HG02840 (cell line): ENCODE measurements at regions not wholly inside any gene's neighbourhood (a gene's known extent, or its start where the extent isn't known, plus 50 kb on each side); places are given as distances from the start of the nearest gene placed in this dataset.
"Not testable (repeated sequence)": the region's sequence is repeated elsewhere in the genome, so short reads cannot be mapped to it uniquely, and the experiment has no call there.

Experiments used
- ATAC-seq: cut with Tn5 transposase; IDR thresholded peaks from one replicate; pipeline ENCODE4 v1.9.1; 2021; ENCODE audit warnings: mild to moderate bottlenecking, moderate library complexity, moderate number of reproducible peaks; ENCODE audit not compliant: unreplicated experiment, low FRiP score

GRCh38 chr7:91446819-91447218, 182.6 kb downstream of the FZD1 start:
- no peak for ATAC-seq

DNA sequence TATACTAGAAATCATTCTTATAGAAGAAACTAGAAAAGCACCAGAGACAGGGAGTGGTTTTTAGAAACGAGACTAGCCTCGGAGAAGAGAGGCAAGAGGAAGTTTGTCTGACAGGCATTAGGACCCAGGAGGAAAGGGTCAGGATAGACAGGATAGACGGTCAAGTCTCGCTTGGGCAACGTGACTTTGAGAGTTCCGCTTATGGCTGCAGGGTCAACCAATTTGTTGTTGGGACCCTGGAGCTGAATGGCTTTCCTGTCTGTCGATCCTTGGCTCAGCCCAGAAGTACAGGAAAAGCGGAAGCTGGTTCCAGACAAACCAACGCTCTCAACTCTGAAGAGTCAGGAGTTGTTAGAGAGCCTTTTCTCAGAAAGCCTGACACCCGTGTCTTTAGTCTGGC, 191.2 kb downstream of the FZD1 start:
- no peak for ATAC-seq

DNA sequence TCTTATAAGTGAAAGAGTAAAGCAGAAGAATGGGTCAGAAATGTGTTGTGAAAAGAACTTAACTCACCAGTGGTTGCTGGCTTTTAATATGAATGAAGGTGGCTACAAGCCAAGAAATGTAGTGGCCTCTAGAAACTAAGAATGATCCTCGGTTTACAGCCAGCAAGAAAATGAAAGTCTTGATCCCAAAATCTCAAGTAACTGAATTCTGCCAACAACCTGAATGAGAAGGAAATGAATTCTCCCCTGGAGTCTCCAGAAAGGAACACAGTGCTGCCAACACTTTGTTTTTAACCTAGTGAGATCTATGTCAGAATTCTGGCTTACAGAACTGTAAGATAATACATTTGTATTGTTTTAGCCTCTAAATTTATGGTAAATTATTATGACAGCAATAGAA, 193.0 kb downstream of the FZD1 start:
- no peak for ATAC-seq

GRCh38 chr7:91459539-91459938, 195.3 kb downstream of the FZD1 start:
- ATAC-seq, result no peak

DNA sequence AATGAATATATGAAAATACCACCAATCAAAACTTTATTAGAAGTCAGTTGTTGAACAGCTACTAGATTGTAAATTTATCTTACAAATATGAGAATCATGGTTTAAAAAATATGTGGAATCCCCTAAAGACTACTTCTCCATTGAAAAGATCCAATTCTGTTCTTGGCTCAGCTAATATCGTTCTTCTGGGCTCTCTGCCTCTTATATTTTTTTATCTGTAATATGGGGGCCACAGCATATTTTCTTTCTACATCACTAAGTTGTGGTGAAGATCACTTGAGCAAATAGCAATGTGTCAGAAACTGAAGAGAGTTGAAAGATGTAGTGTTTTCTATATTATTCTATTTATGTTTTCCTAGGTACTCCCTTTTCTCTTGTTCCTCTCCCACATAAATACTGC, 198.1 kb downstream of the FZD1 start:
- ATAC-seq, result no peak

DNA sequence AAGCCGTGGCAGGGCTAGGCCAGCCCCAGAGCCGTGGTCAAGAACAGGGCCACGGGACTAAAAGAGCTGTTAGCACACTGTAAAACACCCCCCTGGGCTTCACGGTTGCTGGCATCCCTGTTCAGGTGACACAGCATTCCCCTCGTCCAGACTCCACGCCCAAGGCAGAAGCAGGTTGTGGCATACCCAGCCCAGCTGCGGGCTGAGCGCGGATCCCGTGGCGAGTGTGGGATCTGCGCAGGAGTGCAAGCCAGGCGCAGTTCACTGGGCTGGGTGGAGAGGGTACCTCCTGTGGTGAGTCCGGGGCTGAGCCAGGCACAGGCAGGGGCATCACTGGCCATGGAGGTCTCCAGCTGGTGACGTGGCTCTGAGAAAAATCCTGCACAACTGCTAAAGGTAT, 199.1 kb downstream of the FZD1 start:
- ATAC-seq, result no peak

- ATAC-seq, result no peak
Measured at GRCh38 chr7:91465595-91466061, 201.4 kb downstream of the FZD1 start.

GRCh38 chr7:91468256-91468655, 204.0 kb downstream of the FZD1 start:
- no peak for ATAC-seq

GRCh38 chr7:91473619-91474018, 209.4 kb downstream of the FZD1 start:
- ATAC-seq, result no peak

- ATAC-seq, result no peak
Measured at GRCh38 chr7:91474074-91474473, 209.8 kb downstream of the FZD1 start.

DNA sequence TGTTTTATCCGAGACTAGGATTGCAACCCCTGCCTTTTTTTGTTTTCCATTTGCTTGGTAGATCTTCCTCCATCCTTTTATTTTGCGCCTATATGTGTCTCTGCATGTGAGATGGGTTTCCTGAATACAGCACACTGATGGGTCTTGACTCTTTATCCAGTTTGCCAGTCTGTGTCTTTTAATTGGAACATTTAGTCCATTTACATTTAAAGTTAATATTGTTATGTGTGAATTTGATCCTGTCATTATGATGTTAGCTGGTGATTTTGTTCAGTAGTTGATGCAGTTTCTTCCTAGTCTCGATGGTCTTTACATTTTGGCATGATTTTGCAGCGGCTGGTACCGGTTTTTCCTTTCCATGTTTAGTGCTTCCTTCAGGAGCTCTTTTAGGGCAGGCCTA, 216.2 kb downstream of the FZD1 start:
- ATAC-seq, result not testable (repeated sequence)

GRCh38 chr7:91491868-91492267, 227.6 kb downstream of the FZD1 start:
- no peak for ATAC-seq

GRCh38 chr7:91492317-91492716, 228.1 kb downstream of the FZD1 start:
- ATAC-seq, result no peak

DNA sequence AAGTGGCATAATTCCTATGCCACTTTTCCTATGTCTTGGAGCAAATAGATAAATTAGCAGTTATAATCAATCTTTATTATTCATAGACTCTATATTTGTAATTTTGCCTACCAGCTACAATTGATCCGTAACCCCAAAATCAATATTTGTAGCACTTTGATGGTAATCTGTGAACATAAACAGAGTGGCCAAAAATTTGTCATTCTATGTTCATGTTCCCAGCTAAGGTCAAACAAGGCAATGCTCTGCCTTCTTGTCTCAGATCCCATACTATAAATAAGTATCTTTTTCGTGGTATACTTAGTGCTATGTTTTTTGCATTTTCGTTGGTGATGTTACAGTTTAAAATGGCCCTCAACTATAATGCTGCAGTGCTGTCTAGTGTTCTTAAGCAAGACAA, 228.5 kb downstream of the FZD1 start:
- ATAC-seq, result no peak

- ATAC-seq, result no peak
Measured at GRCh38 chr7:91494450-91494849, 230.2 kb downstream of the FZD1 start.

DNA sequence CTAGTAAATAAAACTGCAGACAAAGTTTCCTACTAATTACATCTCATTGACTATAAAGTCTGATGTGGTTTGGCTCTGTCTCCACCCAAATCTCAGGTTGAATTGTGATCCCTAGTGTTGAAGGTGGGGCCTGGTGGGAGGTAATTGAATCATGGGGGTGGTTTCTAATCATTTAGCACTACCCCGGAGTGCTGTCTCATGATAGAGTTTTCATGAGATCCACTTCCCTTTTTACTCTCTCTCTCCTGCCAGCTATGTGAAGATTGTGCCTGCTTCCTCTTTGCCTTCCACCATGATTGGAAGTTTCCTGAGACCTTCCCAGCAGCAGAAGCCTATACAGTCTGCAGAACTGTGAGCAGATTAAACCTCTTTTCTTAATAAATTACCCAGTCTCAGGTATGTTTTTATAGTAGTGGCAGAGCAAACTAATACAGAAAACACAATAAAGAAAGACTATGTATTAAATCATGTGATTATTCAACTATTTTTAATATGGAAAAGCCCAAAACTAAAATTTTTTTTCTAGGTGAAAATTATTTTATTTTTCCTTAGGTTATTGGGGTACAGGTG, 232.1 kb downstream of the FZD1 start:
- ATAC-seq, result no peak

- ATAC-seq, result not testable (repeated sequence)
Measured at GRCh38 chr7:91497277-91497676, 233.0 kb downstream of the FZD1 start.

GRCh38 chr7:91503934-91504555, 239.8 kb downstream of the FZD1 start:
- no peak for ATAC-seq

GRCh38 chr7:91504919-91505318, 240.7 kb downstream of the FZD1 start:
- no peak for ATAC-seq

DNA sequence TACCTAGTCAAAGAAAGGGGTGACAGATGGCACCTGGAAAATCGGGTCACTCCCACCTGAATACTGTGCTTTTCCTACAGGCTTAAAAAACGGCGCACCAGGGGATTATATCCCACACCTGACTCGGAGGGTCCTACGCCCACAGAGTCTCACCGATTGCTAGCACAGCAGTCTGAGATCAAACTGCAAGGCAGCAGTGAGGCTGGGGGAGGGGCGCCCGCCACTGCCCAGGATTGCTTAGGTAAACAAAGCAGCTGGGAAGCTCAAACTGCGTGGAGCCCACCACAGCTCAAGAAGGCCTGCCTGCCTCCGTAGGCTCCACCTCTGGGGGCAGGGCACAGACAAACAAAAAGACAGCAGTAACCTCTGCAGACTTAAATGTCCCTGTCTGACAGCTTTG, 242.7 kb downstream of the FZD1 start:
- ATAC-seq, result not testable (repeated sequence)

DNA sequence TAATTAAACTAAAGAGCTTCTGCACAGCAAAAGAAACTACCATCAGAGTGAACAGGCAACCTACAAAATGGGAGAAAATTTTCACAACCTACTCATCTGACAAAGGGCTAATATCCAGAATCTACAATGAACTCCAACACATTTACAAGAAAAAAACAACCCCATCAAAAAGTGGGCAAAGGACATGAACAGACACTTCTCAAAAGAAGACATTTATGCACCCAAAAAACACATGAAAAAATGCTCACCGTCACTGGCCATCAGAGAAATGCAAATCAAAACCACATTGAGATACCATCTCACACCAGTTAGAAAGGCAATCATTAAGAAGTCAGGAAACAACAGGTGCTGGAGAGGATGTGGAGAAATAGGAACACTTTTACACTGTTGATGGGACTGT, 247.6 kb downstream of the FZD1 start:
- ATAC-seq, result not testable (repeated sequence)

DNA sequence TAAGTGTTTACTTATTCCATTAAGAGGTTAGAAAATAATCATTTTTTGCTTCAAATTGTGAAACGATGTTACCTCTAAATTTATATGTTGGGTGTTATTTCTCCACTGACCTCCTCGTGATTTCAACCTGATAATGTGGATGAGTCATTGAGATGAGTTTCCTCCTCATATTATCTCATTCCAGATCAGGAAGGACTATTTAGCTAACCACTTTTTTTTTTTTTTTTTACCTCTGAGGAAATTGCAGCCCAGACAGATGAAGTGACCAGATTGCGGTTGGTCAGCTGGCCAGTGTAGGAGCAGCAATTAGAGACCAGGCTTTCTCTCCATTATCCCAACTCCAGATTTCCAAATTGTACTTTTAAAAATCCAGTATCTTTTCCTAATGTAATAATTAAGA, 248.7 kb downstream of the FZD1 start:
- ATAC-seq, result no peak

DNA sequence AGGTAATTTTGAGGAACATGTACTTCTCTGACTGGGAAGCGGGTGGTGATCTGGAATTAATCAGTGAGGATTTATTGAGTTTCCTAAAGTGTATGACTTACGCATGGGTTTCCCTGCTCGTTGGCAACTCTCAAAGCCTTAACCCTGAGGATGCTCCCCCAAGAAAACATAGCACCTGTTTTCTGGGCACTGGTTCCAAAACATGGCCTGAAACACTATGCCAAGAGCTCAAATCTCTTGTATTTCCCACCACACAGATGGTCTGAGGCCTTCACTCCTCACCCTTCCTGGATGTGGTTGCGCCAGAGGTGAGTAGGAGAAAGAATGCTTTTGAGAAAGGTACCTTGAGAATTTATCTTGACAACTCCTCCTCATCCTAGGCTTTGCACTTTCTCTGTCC, 250.4 kb downstream of the FZD1 start:
- ATAC-seq, result no peak
